GM12873 (cell line): ENCODE measurements at regions not wholly inside any gene's neighbourhood (a gene's known extent, or its start where the extent isn't known, plus 50 kb on each side); places are given as distances from the start of the nearest gene placed in this dataset.

Source experiments
- TF ChIP-seq, protein P1 (sequence below): IDR thresholded peaks from 2 replicates; pipeline ENCODE4 v1.5.1; 2012; ENCODE audit warnings: low read depth, mild to moderate bottlenecking, moderate library complexity, low read length, control low read depth; ENCODE audit not compliant: insufficient read depth; ENCODE audit errors: missing control alignments

DNA sequence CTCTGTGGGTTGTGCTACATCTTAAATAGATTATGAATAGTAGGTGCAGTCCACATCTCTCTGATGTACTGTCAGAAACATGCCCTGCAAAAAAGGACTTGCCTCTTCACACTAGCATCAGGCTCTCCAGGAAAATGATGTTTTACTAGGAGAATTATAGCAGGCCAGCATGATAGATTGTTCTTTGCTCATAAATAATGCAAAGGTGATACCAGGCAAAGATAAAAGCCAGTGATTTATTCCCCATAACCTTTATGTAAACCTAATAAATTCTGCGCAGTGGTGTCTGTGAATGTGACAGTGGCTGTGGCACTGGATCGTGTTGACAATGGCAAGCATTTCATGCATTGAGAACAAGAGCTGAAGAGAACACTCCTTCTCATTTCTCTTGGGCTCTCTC is 646.5 kb upstream of the SEL1L start:
- TF ChIP-seq, protein P1, sequence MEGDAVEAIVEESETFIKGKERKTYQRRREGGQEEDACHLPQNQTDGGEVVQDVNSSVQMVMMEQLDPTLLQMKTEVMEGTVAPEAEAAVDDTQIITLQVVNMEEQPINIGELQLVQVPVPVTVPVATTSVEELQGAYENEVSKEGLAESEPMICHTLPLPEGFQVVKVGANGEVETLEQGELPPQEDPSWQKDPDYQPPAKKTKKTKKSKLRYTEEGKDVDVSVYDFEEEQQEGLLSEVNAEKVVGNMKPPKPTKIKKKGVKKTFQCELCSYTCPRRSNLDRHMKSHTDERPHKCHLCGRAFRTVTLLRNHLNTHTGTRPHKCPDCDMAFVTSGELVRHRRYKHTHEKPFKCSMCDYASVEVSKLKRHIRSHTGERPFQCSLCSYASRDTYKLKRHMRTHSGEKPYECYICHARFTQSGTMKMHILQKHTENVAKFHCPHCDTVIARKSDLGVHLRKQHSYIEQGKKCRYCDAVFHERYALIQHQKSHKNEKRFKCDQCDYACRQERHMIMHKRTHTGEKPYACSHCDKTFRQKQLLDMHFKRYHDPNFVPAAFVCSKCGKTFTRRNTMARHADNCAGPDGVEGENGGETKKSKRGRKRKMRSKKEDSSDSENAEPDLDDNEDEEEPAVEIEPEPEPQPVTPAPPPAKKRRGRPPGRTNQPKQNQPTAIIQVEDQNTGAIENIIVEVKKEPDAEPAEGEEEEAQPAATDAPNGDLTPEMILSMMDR, result no peak

DNA sequence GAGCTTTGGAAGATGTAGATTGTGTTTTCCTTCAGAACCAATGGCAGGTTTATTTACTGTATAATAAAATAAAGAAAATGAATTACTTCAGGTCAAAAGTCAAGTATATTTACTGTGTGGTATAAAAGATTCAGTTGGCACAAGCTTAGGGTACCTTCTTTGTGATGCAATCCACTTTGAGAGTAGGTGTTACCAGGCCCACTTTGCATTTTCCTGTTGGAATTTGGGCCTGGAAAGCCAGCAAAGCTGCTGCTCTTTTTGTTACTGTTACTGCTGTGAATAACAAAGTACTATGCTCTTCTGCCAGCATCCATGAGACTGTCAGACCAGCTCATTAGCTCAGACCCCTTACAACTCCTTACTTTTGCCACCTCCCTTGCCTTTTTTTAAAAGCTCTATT is 649.0 kb upstream of the SEL1L start:
- TF ChIP-seq, protein P1, result no peak

DNA sequence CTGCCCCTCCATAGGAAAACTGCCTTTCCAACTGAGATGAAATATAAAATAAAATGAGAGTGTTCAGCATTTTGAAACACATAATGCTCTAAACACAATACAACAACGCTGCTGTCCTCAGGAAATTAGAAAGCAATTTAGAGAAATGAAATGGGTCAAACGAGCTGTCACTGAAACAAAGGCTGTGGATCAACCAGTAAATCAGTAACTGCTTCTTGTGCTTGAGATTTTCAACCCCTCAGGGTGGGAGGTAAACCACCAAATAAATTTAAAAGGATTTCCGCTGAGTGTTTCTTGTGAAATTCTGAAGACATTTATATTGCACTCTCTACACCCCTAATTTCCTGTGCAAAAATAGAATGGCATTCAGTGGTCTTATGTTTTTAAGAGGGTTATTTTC is 657.1 kb upstream of the SEL1L start:
- TF ChIP-seq, protein P1, result no peak

DNA sequence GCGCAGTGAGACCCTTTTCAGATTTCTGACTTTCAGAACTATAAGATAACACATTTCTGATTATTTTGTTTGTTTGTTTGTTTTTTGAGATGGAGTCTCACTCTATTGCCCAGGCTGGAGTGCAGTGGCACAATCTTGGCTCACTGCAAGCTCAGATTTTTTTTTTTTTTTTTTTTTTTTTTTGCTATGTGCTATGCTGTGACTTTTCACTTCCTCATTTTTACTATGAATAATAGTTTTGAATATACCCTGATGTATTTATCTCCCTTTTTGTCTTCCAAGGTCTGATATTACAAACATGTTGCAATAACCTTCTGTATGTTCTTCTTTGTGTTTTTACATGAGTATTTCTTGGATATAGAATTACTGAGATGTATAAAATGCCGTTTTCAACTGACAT is 658.7 kb upstream of the SEL1L start:
- TF ChIP-seq, protein P1, result no peak

DNA sequence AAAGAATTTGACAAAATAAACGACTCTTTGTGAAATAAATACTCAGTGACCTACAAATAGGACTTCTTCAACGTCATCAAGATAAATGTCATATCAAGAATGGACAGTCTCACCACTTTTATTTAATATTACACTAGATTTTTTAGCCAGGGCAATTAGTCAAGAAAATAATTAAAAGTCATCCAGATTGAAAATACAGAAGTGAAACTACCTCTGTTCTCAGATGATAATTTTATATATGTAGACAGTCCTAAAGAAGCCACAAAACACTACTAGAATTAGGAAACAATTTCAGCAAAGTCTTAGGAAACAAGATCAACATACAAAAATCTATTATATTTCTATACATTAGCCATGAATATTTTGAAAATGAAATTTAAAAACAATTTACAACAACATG is 689.6 kb upstream of the SEL1L start:
- TF ChIP-seq, protein P1, result no peak

DNA sequence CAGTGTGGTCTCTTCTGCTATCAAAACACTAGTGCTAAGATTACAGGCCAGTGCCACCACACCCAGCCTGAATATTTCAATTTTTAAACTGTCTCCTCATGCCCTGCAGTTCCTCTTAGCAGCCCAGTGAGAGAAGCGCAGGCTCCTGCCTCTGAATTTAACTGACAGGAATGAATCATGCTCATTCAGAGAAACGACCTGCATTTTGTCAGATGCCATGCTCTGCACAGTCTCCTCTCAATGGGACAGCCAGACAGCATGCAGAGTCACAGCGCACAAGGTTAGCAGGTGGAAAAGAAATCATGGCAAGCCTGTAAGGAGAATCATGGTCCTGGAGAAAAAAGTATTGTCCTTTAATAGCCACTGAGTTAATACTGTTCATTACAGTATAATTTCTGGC is 691.0 kb upstream of the SEL1L start:
- TF ChIP-seq, protein P1, result no peak

DNA sequence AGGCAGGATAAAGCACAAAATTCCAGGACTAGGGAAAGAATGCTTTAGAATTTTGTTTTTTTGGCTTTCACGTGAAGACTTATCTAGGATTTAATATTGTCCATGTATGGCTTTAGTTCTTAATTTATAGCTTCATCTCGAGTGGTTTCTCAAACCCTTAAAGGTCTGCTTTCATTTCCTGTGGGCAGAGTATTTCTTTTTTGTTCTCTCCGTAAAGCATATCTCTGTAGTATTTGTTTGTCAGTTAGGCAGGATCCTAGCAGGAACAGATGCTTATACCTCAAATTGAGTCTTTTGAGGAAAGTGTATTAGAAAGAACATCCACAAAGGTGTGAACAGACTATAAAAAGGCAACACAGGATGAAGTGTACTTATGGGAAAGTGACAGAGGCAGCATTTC is 697.1 kb upstream of the SEL1L start:
- TF ChIP-seq, protein P1, result no peak
